Hepatocyte (in vitro differentiated cells): ENCODE measurements at regions not wholly inside any gene's neighbourhood (a gene's known extent, or its start where the extent isn't known, plus 50 kb on each side); places are given as distances from the start of the nearest gene placed in this dataset.

Source experiments
- DNase-seq: peaks from one replicate; pipeline ENCODE4 v3.0.0-alpha.2; 2016; ENCODE audit warnings: low spot score
- H2AFZ ChIP-seq: fragments of 200-600 bp; sonication (generic); 2 replicates; pipeline ENCODE4 v1.6.0; 2016; ENCODE audit warnings: antibody characterized with exemption, mild to moderate bottlenecking
- H3K27ac ChIP-seq: fragments of 200-600 bp; sonication (generic); 2 replicates; pipeline ENCODE4 v1.5.1; 2016; ENCODE audit warnings: mild to moderate bottlenecking
- H3K27me3 ChIP-seq: fragments of 200-600 bp; sonication (generic); 2 replicates; pipeline ENCODE4 v1.6.1; 2016
- H3K36me3 ChIP-seq: fragments of 200-600 bp; sonication (generic); replicated peaks from 2 replicates; pipeline ENCODE4 v1.5.1; 2016; ENCODE audit warnings: low read depth; ENCODE audit not compliant: insufficient read depth
- H3K4me1 ChIP-seq: fragments of 200-600 bp; sonication (generic); 2 replicates; pipeline ENCODE4 v1.5.1; 2016; ENCODE audit warnings: mild to moderate bottlenecking, moderate library complexity; ENCODE audit not compliant: insufficient read depth
- H3K4me2 ChIP-seq: fragments of 200-600 bp; sonication (generic); 2 replicates; pipeline ENCODE4 v1.6.0; 2016
- H3K4me3 ChIP-seq: fragments of 200-600 bp; sonication (generic); 2 replicates; pipeline ENCODE4 v1.5.1; 2016; ENCODE audit warnings: mild to moderate bottlenecking
- H3K79me2 ChIP-seq: fragments of 200-600 bp; sonication (generic); 2 replicates; pipeline ENCODE4 v1.6.0; 2017; ENCODE audit warnings: mild to moderate bottlenecking
- H3K9me2 ChIP-seq: fragments of 200-600 bp; sonication (generic); replicated peaks from 2 replicates; pipeline ENCODE4 v1.6.0; 2017; ENCODE audit warnings: mild to moderate bottlenecking; ENCODE audit not compliant: insufficient read depth
- H3K9me3 ChIP-seq: fragments of 200-600 bp; sonication (generic); 2 replicates; pipeline ENCODE4 v1.5.1; 2016; ENCODE audit warnings: low read depth, mild to moderate bottlenecking
- H4K20me1 ChIP-seq: fragments of 200-600 bp; sonication (generic); 2 replicates; pipeline ENCODE4 v1.6.0; 2016; ENCODE audit warnings: mild to moderate bottlenecking; ENCODE audit not compliant: insufficient read depth, poor library complexity, severe bottlenecking
- CTCF ChIP-seq: fragments of 200-600 bp; sonication (generic); IDR thresholded peaks from 2 replicates; pipeline ENCODE4 v1.5.1; 2016; ENCODE audit warnings: antibody characterized with exemption, mild to moderate bottlenecking; ENCODE audit not compliant: poor library complexity
- EZH2 ChIP-seq: fragments of 200-600 bp; sonication (generic); IDR thresholded peaks from 2 replicates; pipeline ENCODE4 v1.6.1; 2016; ENCODE audit warnings: antibody characterized with exemption, mild to moderate bottlenecking, borderline replicate concordance
- EZH2phosphoT487 ChIP-seq: fragments of 200-600 bp; sonication (generic); IDR thresholded peaks from one replicate; pipeline ENCODE4 v1.6.1; 2018; ENCODE audit warnings: antibody characterized with exemption, mild to moderate bottlenecking, low read depth, moderate library complexity; ENCODE audit not compliant: unreplicated experiment, severe bottlenecking
- WGBS: methylation state at CpG from one replicate; pipeline ENCODE4 v1.1.6; 2016; ENCODE audit warnings: low lambda C conversion rate; ENCODE audit errors: missing lambda C conversion rate; 5-methylcytosine and 5-hydroxymethylcytosine counted together

GRCh38 chr5:152883066-152883775, 478.1 kb upstream of the NMUR2 start:
- H2AFZ ChIP-seq: no peak overlapping the region
- H3K9me3 ChIP-seq: no peaks in the 10 kb centered on the region
- H3K9me2 ChIP-seq: no peaks in the 10 kb centered on the region
- H3K4me2 ChIP-seq: no peak overlapping the region
- no peaks in the 10 kb centered on the region for H3K79me2 ChIP-seq
- WGBS: 49% methylated on average over 3 of the region's 3 CpGs
- H3K36me3 ChIP-seq: no peaks in the 10 kb centered on the region
- no peaks in the 10 kb centered on the region for H4K20me1 ChIP-seq
- no peak for DNase-seq
- no peaks in the 10 kb centered on the region for H3K27me3 ChIP-seq
- no peak overlapping the region for H3K27ac ChIP-seq
- H3K4me1 ChIP-seq: no peaks in the 10 kb centered on the region
- TF ChIP-seq CTCF (no peak), EZH2 (no peak), EZH2phosphoT487 (no peak)
- H3K4me3 ChIP-seq: no peak overlapping the region

GRCh38 chr5:152884006-152884405, 478.9 kb upstream of the NMUR2 start:
- Histone ChIP-seq H3K79me2 (no peaks in the 10 kb centered on the region), H3K4me1 (no peaks in the 10 kb centered on the region), H3K4me3 (no peak overlapping the region), H3K4me2 (no peak overlapping the region), H4K20me1 (no peaks in the 10 kb centered on the region), H3K27ac (no peak overlapping the region), H3K9me3 (no peaks in the 10 kb centered on the region), H3K9me2 (no peaks in the 10 kb centered on the region), H2AFZ (no peak overlapping the region), H3K27me3 (no peaks in the 10 kb centered on the region), H3K36me3 (no peaks in the 10 kb centered on the region)
- DNase-seq: no peak
- no peak for TF ChIP-seq CTCF
- no peak for TF ChIP-seq EZH2phosphoT487
- no peak for TF ChIP-seq EZH2

- TF ChIP-seq EZH2phosphoT487 (no peak), EZH2 (no peak), CTCF (no peak)
- Histone ChIP-seq H3K9me3 (no peaks in the 10 kb centered on the region), H3K4me1 (no peaks in the 10 kb centered on the region), H4K20me1 (no peaks in the 10 kb centered on the region), H3K27me3 (no peaks in the 10 kb centered on the region), H3K4me2 (no peak overlapping the region), H3K79me2 (no peaks in the 10 kb centered on the region), H3K4me3 (no peak overlapping the region), H3K36me3 (no peaks in the 10 kb centered on the region), H3K9me2 (no peaks in the 10 kb centered on the region), H2AFZ (no peak overlapping the region), H3K27ac (no peak overlapping the region)
- no peak for DNase-seq
- 80% methylated on average over 2 of the region's 2 CpGs for WGBS
Observed at GRCh38 chr5:152900332-152900731, 495.3 kb upstream of the NMUR2 start.

GRCh38 chr5:152901754-152902153, 496.7 kb upstream of the NMUR2 start:
- no peak for TF ChIP-seq EZH2
- no peak for TF ChIP-seq EZH2phosphoT487
- no peak for TF ChIP-seq CTCF
- H3K36me3 ChIP-seq: no peaks in the 10 kb centered on the region
- no peaks in the 10 kb centered on the region for H3K27me3 ChIP-seq
- no peaks in the 10 kb centered on the region for H4K20me1 ChIP-seq
- H3K79me2 ChIP-seq: no peaks in the 10 kb centered on the region
- no peaks in the 10 kb centered on the region for H3K9me2 ChIP-seq
- no peak overlapping the region for H3K4me2 ChIP-seq
- H3K9me3 ChIP-seq: no peaks in the 10 kb centered on the region
- WGBS: 88% methylated on average over 2 of the region's 2 CpGs
- no peak overlapping the region for H2AFZ ChIP-seq
- no peak overlapping the region for H3K27ac ChIP-seq
- no peak overlapping the region for H3K4me3 ChIP-seq
- H3K4me1 ChIP-seq: no peaks in the 10 kb centered on the region
- no peak for DNase-seq
